Breast epithelium (tissue), 4 donors: ENCODE measurements at regions not wholly inside any gene's neighbourhood (a gene's known extent, or its start where the extent isn't known, plus 50 kb on each side); places are given as distances from the start of the nearest gene placed in this dataset.

Experiments
- DNase-seq, 2 donors: peaks; one replicate each; pipeline ENCODE4 v3.0.0-alpha.2; 2019; ENCODE audit warnings: low spot score in 2 of 2
- H3K27ac ChIP-seq, 2 donors: fragments of 200-600 bp; sonication (generic) in 1 of 2; one replicate each; pipeline ENCODE4 v1.5.1; 2016 to 2019; ENCODE audit warnings: mild to moderate bottlenecking in 1 of 2
- H3K27me3 ChIP-seq, 2 donors: fragments of 200-600 bp; sonication (generic) in 1 of 2; one replicate each; pipeline versions ENCODE4 v1.5.1 to v1.6.0; 2017 to 2019; ENCODE audit warnings: control low read depth in 1 of 2, mild to moderate bottlenecking in 1 of 2
- H3K36me3 ChIP-seq: fragments of 200-600 bp; one replicate; pipeline ENCODE4 v1.5.1; 2019
- H3K4me1 ChIP-seq, 2 donors: fragments of 200-600 bp; sonication (generic); one replicate each; pipeline ENCODE4 v1.5.1; 2016 to 2019; ENCODE audit warnings: control low read depth in 1 of 2
- H3K4me3 ChIP-seq, 3 donors: fragments of 200-600 bp; sonication (generic); 1 replicate in 2 of 3; 2 replicates in 1 of 3; pipeline ENCODE4 v1.5.1; 2016 to 2019; ENCODE audit warnings: mild to moderate bottlenecking in 3 of 3, moderate library complexity in 2 of 3
- H3K9me3 ChIP-seq, 2 donors: fragments of 200-600 bp; sonication (generic) in 1 of 2; one replicate each; pipeline ENCODE4 v1.5.1; 2016 to 2019; ENCODE audit warnings: control low read depth in 1 of 2
- CTCF ChIP-seq, 3 donors: fragments of 450-650 bp; IDR thresholded peaks; one replicate each; pipeline ENCODE4 v1.5.1; 2016 to 2017; ENCODE audit warnings: antibody characterized with exemption in 3 of 3, mild to moderate bottlenecking in 3 of 3, moderate library complexity in 3 of 3
- POLR2A ChIP-seq: fragments of 450-650 bp; IDR thresholded peaks from one replicate; pipeline ENCODE4 v1.6.1; 2016; ENCODE audit warnings: antibody characterized with exemption, mild to moderate bottlenecking, moderate library complexity
- POLR2AphosphoS5 ChIP-seq, 3 donors: sonication (generic); formaldehyde crosslinking; IDR thresholded peaks; one replicate each; pipeline ENCODE4 v1.6.1; 2017; ENCODE audit warnings: antibody characterized with exemption in 3 of 3
- intact Hi-C: fragments of 100-400 bp; cut with DNase I; formaldehyde crosslinking; loops from one replicate; pipeline ENCODE4 v1.15.1; 2023; ENCODE audit warnings: low total_unique reads

GRCh38 chr6:97919631-97920030 is 636.6 kb upstream of the MMS22L start:
- no peaks in the 10 kb centered on the region for H3K9me3 ChIP-seq
- TF ChIP-seq CTCF (IDR thresholded peaks at IDR 0.05) (no peak), POLR2A (no peak), POLR2AphosphoS5 (IDR thresholded peaks at IDR 0.05) (no peak)
- DNase-seq = no peak
- no peak overlapping the region for H3K4me3 ChIP-seq
- H3K27me3 ChIP-seq = no peaks in the 10 kb centered on the region
- no peaks in the 10 kb centered on the region for H3K4me1 ChIP-seq
- no peaks in the 10 kb centered on the region for H3K36me3 ChIP-seq
- intact Hi-C loops = no loop called here
- H3K27ac ChIP-seq = no peak overlapping the region

DNA sequence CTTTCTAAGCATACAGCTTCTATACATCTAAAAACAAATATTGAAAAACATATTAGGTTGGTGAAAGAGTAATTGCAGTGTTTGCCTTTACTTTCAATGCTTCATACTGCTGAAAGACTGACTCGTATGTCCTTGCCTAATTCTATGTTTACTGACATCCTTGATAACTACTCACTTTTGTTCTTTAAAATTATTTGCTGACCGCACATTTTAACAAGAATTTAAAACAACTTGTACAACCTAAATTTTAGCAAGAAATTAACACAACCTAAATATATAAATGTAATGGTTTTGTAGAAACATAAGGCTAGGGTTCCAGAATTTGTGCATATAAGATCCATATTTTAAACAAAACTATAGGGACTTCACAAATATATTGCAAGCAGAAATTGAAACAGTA is 640.2 kb upstream of the MMS22L start:
- Histone ChIP-seq H3K27me3 (no peaks in the 10 kb centered on the region), H3K27ac (no peak overlapping the region), H3K9me3 (no peaks in the 10 kb centered on the region), H3K4me1 (no peaks in the 10 kb centered on the region), H3K36me3 (no peaks in the 10 kb centered on the region), H3K4me3 (no peak overlapping the region)
- intact Hi-C loops = no loop called here
- DNase-seq = no peak
- TF ChIP-seq POLR2AphosphoS5 (IDR thresholded peaks at IDR 0.05) = no peak
- no peak for TF ChIP-seq CTCF (IDR thresholded peaks at IDR 0.05)
- TF ChIP-seq POLR2A = no peak

- intact Hi-C loops = no loop called here
- H3K27ac ChIP-seq = no peak overlapping the region
- no peaks in the 10 kb centered on the region for H3K4me1 ChIP-seq
- no peak overlapping the region for H3K4me3 ChIP-seq
- TF ChIP-seq POLR2A (no peak), CTCF (IDR thresholded peaks at IDR 0.05) (no peak), POLR2AphosphoS5 (IDR thresholded peaks at IDR 0.05) (no peak)
- no peaks in the 10 kb centered on the region for H3K27me3 ChIP-seq
- H3K9me3 ChIP-seq = no peaks in the 10 kb centered on the region
- no peak for DNase-seq
- no peaks in the 10 kb centered on the region for H3K36me3 ChIP-seq
Measured at GRCh38 chr6:97925504-97925903, 642.5 kb upstream of the MMS22L start.

- no peak for TF ChIP-seq CTCF (IDR thresholded peaks at IDR 0.05)
- no peak for TF ChIP-seq POLR2AphosphoS5 (IDR thresholded peaks at IDR 0.05)
- no peak for TF ChIP-seq POLR2A
- intact Hi-C loops = no loop called here
- Histone ChIP-seq H3K4me1 (no peaks in the 10 kb centered on the region), H3K9me3 (no peaks in the 10 kb centered on the region), H3K4me3 (no peak overlapping the region), H3K36me3 (no peaks in the 10 kb centered on the region), H3K27me3 (no peaks in the 10 kb centered on the region), H3K27ac (no peak overlapping the region)
- DNase-seq = no peak
Measured at GRCh38 chr6:97939440-97940168, 656.6 kb upstream of the MMS22L start.

DNA sequence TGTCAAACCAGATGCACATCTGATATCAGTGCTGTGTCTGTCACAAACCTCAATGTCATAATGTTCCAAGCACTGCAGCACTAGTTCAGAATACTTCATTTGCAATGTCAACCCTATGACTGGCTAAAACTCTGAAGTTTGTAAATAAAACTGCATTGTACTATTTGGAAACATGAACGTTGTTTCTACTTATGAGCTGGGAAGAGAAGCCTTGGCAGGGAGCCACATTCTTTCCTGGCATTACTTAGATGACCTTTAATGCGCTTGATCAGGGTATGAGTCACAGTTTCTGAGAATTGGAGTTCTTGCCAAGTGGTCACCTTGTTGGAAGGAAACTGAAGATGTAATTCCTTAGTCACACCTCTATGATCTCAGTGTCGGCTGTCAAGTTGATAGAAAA is 664.8 kb upstream of the MMS22L start:
- H3K36me3 ChIP-seq = no peaks in the 10 kb centered on the region
- no peaks in the 10 kb centered on the region for H3K27me3 ChIP-seq
- H3K4me1 ChIP-seq = no peaks in the 10 kb centered on the region
- TF ChIP-seq POLR2A = no peak
- TF ChIP-seq POLR2AphosphoS5 (IDR thresholded peaks at IDR 0.05) = no peak
- no peaks in the 10 kb centered on the region for H3K9me3 ChIP-seq
- no peak overlapping the region for H3K27ac ChIP-seq
- H3K4me3 ChIP-seq = no peak overlapping the region
- intact Hi-C loops = no loop called here
- DNase-seq = peak; percentile 49 to 51
